Neural cell (in vitro differentiated cells): ENCODE measurements at regions not wholly inside any gene's neighbourhood (a gene's known extent, or its start where the extent isn't known, plus 50 kb on each side); places are given as distances from the start of the nearest gene placed in this dataset.

Experiments
- EP300 ChIP-seq: fragments of 450-650 bp; conservative IDR thresholded peaks from 2 replicates; pipeline ENCODE4 v1.6.1; 2014; ENCODE audit warnings: antibody characterized with exemption, mild to moderate bottlenecking, moderate library complexity; ENCODE audit not compliant: poor library complexity, severe bottlenecking
- EZH2 ChIP-seq: fragments of 200-600, 300-800 bp; shearing (Covaris generic), sonication (generic); IDR thresholded peaks from 2 replicates; pipeline ENCODE4 v1.6.1; 2014; ENCODE audit warnings: antibody characterized with exemption, low read length, borderline replicate concordance, mild to moderate bottlenecking; ENCODE audit not compliant: insufficient read depth, poor library complexity, severe bottlenecking
- POLR2AphosphoS5 ChIP-seq: IDR thresholded peaks from 2 replicates; pipeline ENCODE4 v1.6.1; 2012
- TAF1 ChIP-seq: IDR thresholded peaks from 2 replicates; pipeline ENCODE4 v1.6.1; 2012; ENCODE audit warnings: low read depth
- TF ChIP-seq, protein P1 (sequence below): fragments of 450-650 bp; IDR thresholded peaks from 2 replicates; pipeline ENCODE4 v1.5.1; 2014; ENCODE audit warnings: antibody characterized with exemption, mild to moderate bottlenecking, moderate library complexity; ENCODE audit not compliant: poor library complexity, severe bottlenecking
- TF ChIP-seq, protein P2 (sequence below): IDR thresholded peaks from 2 replicates; pipeline ENCODE4 v1.6.1; 2012; ENCODE audit warnings: borderline replicate concordance

- TF ChIP-seq, protein P1, sequence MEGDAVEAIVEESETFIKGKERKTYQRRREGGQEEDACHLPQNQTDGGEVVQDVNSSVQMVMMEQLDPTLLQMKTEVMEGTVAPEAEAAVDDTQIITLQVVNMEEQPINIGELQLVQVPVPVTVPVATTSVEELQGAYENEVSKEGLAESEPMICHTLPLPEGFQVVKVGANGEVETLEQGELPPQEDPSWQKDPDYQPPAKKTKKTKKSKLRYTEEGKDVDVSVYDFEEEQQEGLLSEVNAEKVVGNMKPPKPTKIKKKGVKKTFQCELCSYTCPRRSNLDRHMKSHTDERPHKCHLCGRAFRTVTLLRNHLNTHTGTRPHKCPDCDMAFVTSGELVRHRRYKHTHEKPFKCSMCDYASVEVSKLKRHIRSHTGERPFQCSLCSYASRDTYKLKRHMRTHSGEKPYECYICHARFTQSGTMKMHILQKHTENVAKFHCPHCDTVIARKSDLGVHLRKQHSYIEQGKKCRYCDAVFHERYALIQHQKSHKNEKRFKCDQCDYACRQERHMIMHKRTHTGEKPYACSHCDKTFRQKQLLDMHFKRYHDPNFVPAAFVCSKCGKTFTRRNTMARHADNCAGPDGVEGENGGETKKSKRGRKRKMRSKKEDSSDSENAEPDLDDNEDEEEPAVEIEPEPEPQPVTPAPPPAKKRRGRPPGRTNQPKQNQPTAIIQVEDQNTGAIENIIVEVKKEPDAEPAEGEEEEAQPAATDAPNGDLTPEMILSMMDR, result no peak
- TF ChIP-seq EP300 (no peak), EZH2 (no peak), POLR2AphosphoS5 (no peak), TAF1 (no peak)
- TF ChIP-seq, protein P2, sequence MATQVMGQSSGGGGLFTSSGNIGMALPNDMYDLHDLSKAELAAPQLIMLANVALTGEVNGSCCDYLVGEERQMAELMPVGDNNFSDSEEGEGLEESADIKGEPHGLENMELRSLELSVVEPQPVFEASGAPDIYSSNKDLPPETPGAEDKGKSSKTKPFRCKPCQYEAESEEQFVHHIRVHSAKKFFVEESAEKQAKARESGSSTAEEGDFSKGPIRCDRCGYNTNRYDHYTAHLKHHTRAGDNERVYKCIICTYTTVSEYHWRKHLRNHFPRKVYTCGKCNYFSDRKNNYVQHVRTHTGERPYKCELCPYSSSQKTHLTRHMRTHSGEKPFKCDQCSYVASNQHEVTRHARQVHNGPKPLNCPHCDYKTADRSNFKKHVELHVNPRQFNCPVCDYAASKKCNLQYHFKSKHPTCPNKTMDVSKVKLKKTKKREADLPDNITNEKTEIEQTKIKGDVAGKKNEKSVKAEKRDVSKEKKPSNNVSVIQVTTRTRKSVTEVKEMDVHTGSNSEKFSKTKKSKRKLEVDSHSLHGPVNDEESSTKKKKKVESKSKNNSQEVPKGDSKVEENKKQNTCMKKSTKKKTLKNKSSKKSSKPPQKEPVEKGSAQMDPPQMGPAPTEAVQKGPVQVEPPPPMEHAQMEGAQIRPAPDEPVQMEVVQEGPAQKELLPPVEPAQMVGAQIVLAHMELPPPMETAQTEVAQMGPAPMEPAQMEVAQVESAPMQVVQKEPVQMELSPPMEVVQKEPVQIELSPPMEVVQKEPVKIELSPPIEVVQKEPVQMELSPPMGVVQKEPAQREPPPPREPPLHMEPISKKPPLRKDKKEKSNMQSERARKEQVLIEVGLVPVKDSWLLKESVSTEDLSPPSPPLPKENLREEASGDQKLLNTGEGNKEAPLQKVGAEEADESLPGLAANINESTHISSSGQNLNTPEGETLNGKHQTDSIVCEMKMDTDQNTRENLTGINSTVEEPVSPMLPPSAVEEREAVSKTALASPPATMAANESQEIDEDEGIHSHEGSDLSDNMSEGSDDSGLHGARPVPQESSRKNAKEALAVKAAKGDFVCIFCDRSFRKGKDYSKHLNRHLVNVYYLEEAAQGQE, result no peak
These were observed 131.3 kb downstream of the SMAD6 start for GRCh38 chr15:66833371-66833770.
